WERI-Rb-1 (cell line): ENCODE measurements at regions not wholly inside any gene's neighbourhood (a gene's known extent, or its start where the extent isn't known, plus 50 kb on each side); places are given as distances from the start of the nearest gene placed in this dataset.

Experiments used
- DNase-seq: peaks from one replicate; pipeline ENCODE4 v3.0.0-alpha.2; 2020
- H3K27ac ChIP-seq: fragments of 250-450 bp; sonication (Bioruptor Pico); 2 replicates; pipeline ENCODE4 v1.5.1; 2020; ENCODE audit warnings: mild to moderate bottlenecking, moderate library complexity
- H3K27me3 ChIP-seq: fragments of 250-450 bp; sonication (Bioruptor Pico); 2 replicates; pipeline ENCODE4 v1.5.1; 2021; ENCODE audit warnings: mild to moderate bottlenecking, low read depth, moderate library complexity; ENCODE audit not compliant: insufficient read depth, severe bottlenecking
- H3K36me3 ChIP-seq: fragments of 250-450 bp; sonication (Bioruptor Pico); 2 replicates; pipeline ENCODE4 v1.5.1; 2020; ENCODE audit warnings: mild to moderate bottlenecking, moderate library complexity
- H3K4me3 ChIP-seq: 2 replicates; pipeline ENCODE4 v1.5.1; 2011; ENCODE audit warnings: low read depth, mild to moderate bottlenecking, control low read depth, low read length
- H3K9me3 ChIP-seq: fragments of 250-450 bp; sonication (Bioruptor Pico); 2 replicates; pipeline ENCODE4 v1.5.1; 2021; ENCODE audit warnings: mild to moderate bottlenecking, moderate library complexity; ENCODE audit not compliant: severe bottlenecking
- CTCF ChIP-seq: IDR thresholded peaks from 2 replicates; pipeline ENCODE4 v1.5.1; 2011; ENCODE audit warnings: low read depth, mild to moderate bottlenecking, control low read depth, inconsistent platforms, low read length

- H3K4me3 ChIP-seq: no peak overlapping the region
- no peaks in the 10 kb centered on the region for H3K27me3 ChIP-seq
- H3K9me3 ChIP-seq: no peaks in the 10 kb centered on the region
- no peaks in the 10 kb centered on the region for H3K36me3 ChIP-seq
- peak; percentile 22 for DNase-seq
- no peak overlapping the region for H3K27ac ChIP-seq
- no peak for TF ChIP-seq CTCF
These were observed 76.2 kb upstream of the GRXCR1 start for GRCh38 chr4:42816189-42816879.

- Histone ChIP-seq H3K4me3 (no peak overlapping the region), H3K36me3 (no peaks in the 10 kb centered on the region), H3K9me3 (no peaks in the 10 kb centered on the region), H3K27ac (no peak overlapping the region), H3K27me3 (no peaks in the 10 kb centered on the region)
- no peak for TF ChIP-seq CTCF
- no peak for DNase-seq
These were observed 83.0 kb upstream of the GRXCR1 start for GRCh38 chr4:42809419-42810084.

GRCh38 chr4:42806303-42806835 is 86.1 kb upstream of the GRXCR1 start:
- TF ChIP-seq CTCF: no peak
- Histone ChIP-seq H3K27me3 (no peaks in the 10 kb centered on the region), H3K27ac (no peak overlapping the region), H3K4me3 (no peak overlapping the region), H3K36me3 (no peaks in the 10 kb centered on the region), H3K9me3 (peaks cover 2% of the 10 kb centered on the region)
- no peak for DNase-seq

- no peaks in the 10 kb centered on the region for H3K36me3 ChIP-seq
- DNase-seq: no peak
- H3K27me3 ChIP-seq: no peaks in the 10 kb centered on the region
- TF ChIP-seq CTCF: no peak
- H3K4me3 ChIP-seq: no peak overlapping the region
- no peaks in the 10 kb centered on the region for H3K9me3 ChIP-seq
- no peak overlapping the region for H3K27ac ChIP-seq
These were observed 103.4 kb upstream of the GRXCR1 start for GRCh38 chr4:42789041-42789567.

- Histone ChIP-seq H3K4me3 (no peak overlapping the region), H3K9me3 (no peaks in the 10 kb centered on the region), H3K27ac (no peak overlapping the region), H3K27me3 (no peaks in the 10 kb centered on the region), H3K36me3 (no peaks in the 10 kb centered on the region)
- DNase-seq: no peak
- TF ChIP-seq CTCF: no peak
These were observed 105.4 kb upstream of the GRXCR1 start for GRCh38 chr4:42787079-42787463.
